CD4-positive, alpha-beta T cell (primary cell): ENCODE measurements at regions not wholly inside any gene's neighbourhood (a gene's known extent, or its start where the extent isn't known, plus 50 kb on each side); places are given as distances from the start of the nearest gene placed in this dataset.
"Not testable (repeated sequence)": the region's sequence is repeated elsewhere in the genome, so short reads cannot be mapped to it uniquely, and the experiment has no call there.

ENCODE experiments used
- ATAC-seq: fragments of 200-7000 bp; cut with Tn5 transposase; one replicate; pipeline ENCODE4 v1.10.0; 2022; ENCODE audit warnings: mild to moderate bottlenecking; ENCODE audit not compliant: poor library complexity
- CTCF ChIA-PET: fragments of 350-600 bp; sonication (Branson Sonifier 250); formaldehyde crosslinking; loops from one replicate; lab custom pipeline; 2021; ENCODE audit warnings: antibody characterized with exemption, inconsistent platforms; lab: Charles Lee
- POLR2A ChIA-PET: fragments of 350-600 bp; sonication (Branson Sonifier 250); formaldehyde crosslinking; loops from one replicate; lab custom pipeline; 2021; ENCODE audit warnings: antibody characterized with exemption, inconsistent platforms; lab: Charles Lee
- DNase-seq, 14 experiments: peaks; one replicate each; pipeline ENCODE4 v3.0.0-alpha.2; 2013 to 2020; ENCODE audit warnings: mixed read lengths in 2 of 14
- H3K27ac ChIP-seq, 2 donors: one replicate each; pipeline versions ENCODE4 v1.5.1 to v1.7.0; 2013; ENCODE audit warnings: low read length in 2 of 2, low read depth in 1 of 2, mild to moderate bottlenecking in 1 of 2
- H3K27me3 ChIP-seq, 2 experiments: 1 replicate in 1 of 2; 2 replicates in 1 of 2; pipeline versions ENCODE4 v1.6.1 to v1.7.0; 2013; ENCODE audit warnings: low read length in 2 of 2, control low read depth in 1 of 2, mild to moderate bottlenecking in 1 of 2, moderate library complexity in 1 of 2; ENCODE audit not compliant: insufficient read depth in 2 of 2, control insufficient read depth in 1 of 2
- H3K36me3 ChIP-seq: one replicate; pipeline ENCODE4 v1.6.1; 2013; ENCODE audit warnings: low read length, control low read depth; ENCODE audit not compliant: insufficient read depth
- H3K4me1 ChIP-seq: one replicate; pipeline ENCODE4 v1.6.1; 2013; ENCODE audit warnings: low read length, control low read depth; ENCODE audit not compliant: insufficient read depth
- H3K4me3 ChIP-seq: one replicate; pipeline ENCODE4 v1.5.1; 2013; ENCODE audit warnings: mild to moderate bottlenecking, low read length, moderate library complexity
- H3K9me3 ChIP-seq, 2 experiments: 1 replicate in 1 of 2; 2 replicates in 1 of 2; pipeline versions ENCODE4 v1.6.1 to v1.7.0; 2013; ENCODE audit warnings: low read length in 2 of 2, mild to moderate bottlenecking in 2 of 2, control low read depth in 1 of 2, moderate library complexity in 1 of 2; ENCODE audit not compliant: control insufficient read depth in 1 of 2, insufficient read depth in 1 of 2
- H3K27ac Mint-ChIP-seq: one replicate; pipeline ENCODE4 v1.8.0; 2020; ENCODE audit warnings: mixed read lengths
- H3K27me3 Mint-ChIP-seq: one replicate; pipeline ENCODE4 v1.8.0; 2021; ENCODE audit warnings: mixed read lengths
- H3K36me3 Mint-ChIP-seq: one replicate; pipeline ENCODE4 v1.8.0; 2021; ENCODE audit warnings: low read depth, mixed read lengths
- H3K4me1 Mint-ChIP-seq: one replicate; pipeline ENCODE4 v1.8.0; 2021; ENCODE audit warnings: low read depth, mixed read lengths
- H3K4me3 Mint-ChIP-seq: one replicate; pipeline ENCODE4 v1.8.0; 2020; ENCODE audit warnings: mild to moderate bottlenecking, mixed read lengths
- H3K9me3 Mint-ChIP-seq: one replicate; pipeline ENCODE4 v1.8.0; 2020; ENCODE audit warnings: mixed read lengths
- intact Hi-C, 2 experiments: fragments of 100-400 bp; cut with DNase I in 1 of 2; cut with micrococcal nuclease in 1 of 2; formaldehyde crosslinking; loops; one replicate each; pipeline versions ENCODE4 v1.15.1 to v1.9.0; 2023 to 2025; cut with DNase I, micrococcal nuclease

- H3K4me3 Mint-ChIP-seq, H3K36me3 Mint-ChIP-seq, H3K27ac ChIP-seq, H3K27ac Mint-ChIP-seq, H3K4me3 ChIP-seq, intact Hi-C loops, H3K27me3 ChIP-seq, CTCF ChIA-PET, H3K4me1 ChIP-seq, ATAC-seq, H3K9me3 Mint-ChIP-seq, H3K36me3 ChIP-seq, POLR2A ChIA-PET, H3K27me3 Mint-ChIP-seq, H3K9me3 ChIP-seq, DNase-seq, H3K4me1 Mint-ChIP-seq: not testable (repeated sequence)
Observed at GRCh38 chr2:89537862-89538261, 846.4 kb downstream of the RPIA start.

GRCh38 chr2:89544110-89544509, 852.6 kb downstream of the RPIA start:
- H3K27me3 Mint-ChIP-seq, H3K4me3 ChIP-seq, H3K4me1 Mint-ChIP-seq, H3K27ac Mint-ChIP-seq, H3K27me3 ChIP-seq, H3K27ac ChIP-seq, ATAC-seq, H3K4me1 ChIP-seq, H3K4me3 Mint-ChIP-seq, POLR2A ChIA-PET, H3K9me3 ChIP-seq, H3K36me3 ChIP-seq, CTCF ChIA-PET, DNase-seq, H3K36me3 Mint-ChIP-seq, intact Hi-C loops, H3K9me3 Mint-ChIP-seq: not testable (repeated sequence)

GRCh38 chr2:89579154-89579553, 887.7 kb downstream of the RPIA start:
- H3K27me3 ChIP-seq, H3K27ac Mint-ChIP-seq, H3K4me1 ChIP-seq, POLR2A ChIA-PET, H3K4me3 Mint-ChIP-seq, CTCF ChIA-PET, DNase-seq, H3K27ac ChIP-seq, intact Hi-C loops, H3K36me3 Mint-ChIP-seq, H3K9me3 ChIP-seq, H3K27me3 Mint-ChIP-seq, ATAC-seq, H3K4me3 ChIP-seq, H3K4me1 Mint-ChIP-seq, H3K9me3 Mint-ChIP-seq, H3K36me3 ChIP-seq: not testable (repeated sequence)

- H3K27me3 ChIP-seq, H3K27me3 Mint-ChIP-seq, POLR2A ChIA-PET, H3K4me3 Mint-ChIP-seq, ATAC-seq, H3K9me3 Mint-ChIP-seq, H3K27ac Mint-ChIP-seq, H3K4me1 Mint-ChIP-seq, H3K27ac ChIP-seq, H3K36me3 ChIP-seq, CTCF ChIA-PET, H3K4me3 ChIP-seq, intact Hi-C loops, H3K4me1 ChIP-seq, H3K9me3 ChIP-seq, DNase-seq, H3K36me3 Mint-ChIP-seq: not testable (repeated sequence)
Observed at GRCh38 chr2:89582816-89583215, 891.3 kb downstream of the RPIA start.

- H3K9me3 ChIP-seq, H3K4me3 Mint-ChIP-seq, H3K4me1 ChIP-seq, H3K4me1 Mint-ChIP-seq, intact Hi-C loops, H3K27me3 ChIP-seq, H3K4me3 ChIP-seq, H3K36me3 Mint-ChIP-seq, H3K27me3 Mint-ChIP-seq, ATAC-seq, CTCF ChIA-PET, H3K9me3 Mint-ChIP-seq, H3K27ac ChIP-seq, H3K36me3 ChIP-seq, H3K27ac Mint-ChIP-seq, POLR2A ChIA-PET: not testable (repeated sequence)
- peak in 1 of 14 experiments; percentile 2 for DNase-seq
Observed at GRCh38 chr2:89584046-89584445, 892.6 kb downstream of the RPIA start.

- H3K4me3 ChIP-seq, result peak overlapping the region; percentile 31
Observed at GRCh38 chr2:89584868-89585557, 893.5 kb downstream of the RPIA start.

GRCh38 chr2:89585558-89585920, 894.1 kb downstream of the RPIA start:
- intact Hi-C loops, H3K36me3 Mint-ChIP-seq, H3K4me1 Mint-ChIP-seq, H3K27ac Mint-ChIP-seq, CTCF ChIA-PET, H3K9me3 Mint-ChIP-seq, H3K36me3 ChIP-seq, H3K27ac ChIP-seq, H3K27me3 Mint-ChIP-seq, H3K9me3 ChIP-seq, POLR2A ChIA-PET, H3K4me1 ChIP-seq, H3K27me3 ChIP-seq: not testable (repeated sequence)
- DNase-seq (peak in 4 of 14 experiments; percentile 14 to 34 (median 30)), ATAC-seq (peak; percentile 54)
- peak overlapping the region; percentile 69 for H3K4me3 Mint-ChIP-seq
- H3K4me3 ChIP-seq, result peak overlapping the region; percentile 31

More at GRCh38 chr2:89584868-89585557, 893.5 kb downstream of the RPIA start:
- H3K36me3 ChIP-seq, intact Hi-C loops, H3K27me3 ChIP-seq, H3K27ac ChIP-seq, CTCF ChIA-PET, H3K9me3 Mint-ChIP-seq, H3K4me1 ChIP-seq, H3K27ac Mint-ChIP-seq, H3K9me3 ChIP-seq, H3K4me3 Mint-ChIP-seq, DNase-seq, H3K4me1 Mint-ChIP-seq, H3K36me3 Mint-ChIP-seq, H3K27me3 Mint-ChIP-seq, ATAC-seq, POLR2A ChIA-PET: not testable (repeated sequence)
